ENCODE measurements at regions not wholly inside any gene's neighbourhood (a gene's known extent, or its start where the extent isn't known, plus 50 kb on each side); places are given as distances from the start of the nearest gene placed in this dataset.

DNA sequence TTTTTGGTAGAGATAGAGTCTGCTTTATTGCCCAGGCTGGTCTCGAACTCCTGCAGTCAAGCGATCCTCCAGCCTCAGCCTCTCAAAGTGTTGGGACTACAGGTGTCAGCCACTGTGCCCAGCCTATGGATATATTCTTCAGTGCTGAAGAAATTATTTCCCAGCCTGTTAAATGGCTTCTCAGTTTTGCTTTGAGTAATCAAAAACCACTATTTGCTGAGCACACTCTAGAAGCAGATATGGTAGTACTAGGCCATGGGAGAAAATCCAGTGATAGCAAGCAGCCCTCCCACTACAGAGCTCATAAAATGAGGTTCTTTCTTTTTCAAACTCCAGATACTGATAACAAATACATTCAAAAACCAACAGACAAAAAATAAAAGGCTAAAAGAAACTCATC, 80.6 kb upstream of the CLDN10 start:
- BruUV-seq (replicated peaks): no TSS peak
- intact Hi-C loops (cut with micrococcal nuclease; ENCODE audit: unreplicated experiment): no loop called here
- Histone ChIP-seq H3K36me3 (ENCODE audit: insufficient read depth, low read length) (no peaks in the 10 kb centered on the region), H2AFZ (ENCODE audit: low read length) (no peak overlapping the region), H3K9me2 (ENCODE audit: insufficient read depth, low read length) (no peaks in the 10 kb centered on the region), H4K20me1 (ENCODE audit: insufficient read depth, low read length) (no peaks in the 10 kb centered on the region), H3K27ac (ENCODE audit: low read depth, low read length, poor library complexity, severe bottlenecking) (no peak overlapping the region), H3K79me2 (ENCODE audit: insufficient read depth, low read depth, low read length) (no peaks in the 10 kb centered on the region), H3K4me2 (ENCODE audit: low read length) (no peak overlapping the region), H3K4me1 (ENCODE audit: insufficient read depth, low read length, poor library complexity, severe bottlenecking) (no peaks in the 10 kb centered on the region), H3K9me3 (ENCODE audit: low read length) (no peaks in the 10 kb centered on the region), H3K4me3 (ENCODE audit: low read depth, low read length, poor library complexity, severe bottlenecking) (no peak overlapping the region)
- ChIA-PET POLR2A (no interaction called here), CTCF (ENCODE audit: unreplicated experiment) (no interaction called here)
- DNase-seq (ENCODE audit: low spot score): no peak
- no peak for TF ChIP-seq EZH2phosphoT487 (IDR thresholded peaks at IDR 0.05; ENCODE audit: borderline replicate concordance, low read depth, low read length)
- TF ChIP-seq CTCF (conservative IDR thresholded peaks at IDR 0.05; ENCODE audit: low read length): no peak

GRCh38 chr13:95474992-95475391, 77.5 kb upstream of the CLDN10 start:
- no peak overlapping the region for H2AFZ ChIP-seq (ENCODE audit: low read length)
- H3K27ac ChIP-seq (ENCODE audit: low read depth, low read length, poor library complexity, severe bottlenecking): no peak overlapping the region
- no TSS peak for BruUV-seq (replicated peaks)
- no peak for DNase-seq (ENCODE audit: low spot score)
- TF ChIP-seq EZH2phosphoT487 (IDR thresholded peaks at IDR 0.05; ENCODE audit: borderline replicate concordance, low read depth, low read length): no peak
- TF ChIP-seq CTCF (conservative IDR thresholded peaks at IDR 0.05; ENCODE audit: low read length): no peak
- H3K4me2 ChIP-seq (ENCODE audit: low read length): no peak overlapping the region
- ChIA-PET POLR2A (interaction anchor here (0.6 kb wide), 1 partner anchor 287 kb away, joined by 3 read pairs; no protein-coding TSS in a partner anchor), CTCF (ENCODE audit: unreplicated experiment) (no interaction called here)
- no peaks in the 10 kb centered on the region for H3K36me3 ChIP-seq (ENCODE audit: insufficient read depth, low read length)
- H3K9me2 ChIP-seq (ENCODE audit: insufficient read depth, low read length): no peaks in the 10 kb centered on the region
- no peaks in the 10 kb centered on the region for H3K9me3 ChIP-seq (ENCODE audit: low read length)
- H4K20me1 ChIP-seq (ENCODE audit: insufficient read depth, low read length): no peaks in the 10 kb centered on the region
- no peaks in the 10 kb centered on the region for H3K4me1 ChIP-seq (ENCODE audit: insufficient read depth, low read length, poor library complexity, severe bottlenecking)
- H3K79me2 ChIP-seq (ENCODE audit: insufficient read depth, low read depth, low read length): no peaks in the 10 kb centered on the region
- intact Hi-C loops (cut with micrococcal nuclease; ENCODE audit: unreplicated experiment): loop anchor here (5.0 kb wide), 1 partner anchor 288 kb away; no protein-coding TSS in a partner anchor
- H3K4me3 ChIP-seq (ENCODE audit: low read depth, low read length, poor library complexity, severe bottlenecking): no peak overlapping the region

DNA sequence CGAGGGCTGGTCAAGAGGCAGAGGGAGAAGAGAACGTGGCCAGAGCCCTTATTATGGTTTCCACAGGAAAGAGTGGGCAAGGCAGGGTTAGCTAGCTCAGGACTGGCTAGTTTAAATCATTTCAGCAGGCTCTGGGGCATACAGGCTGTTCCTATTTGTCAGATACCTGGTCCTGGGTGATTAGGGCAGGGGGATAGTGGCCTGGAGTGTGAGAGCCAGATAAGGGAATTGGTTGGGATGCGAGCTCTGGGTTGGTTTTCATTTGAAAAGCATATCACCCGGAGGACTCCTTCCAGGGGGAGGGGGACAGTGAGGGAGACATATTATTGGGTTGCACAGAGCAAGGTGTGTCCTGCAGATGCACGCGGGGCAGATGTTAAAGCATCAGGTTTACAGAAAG, 75.3 kb upstream of the CLDN10 start:
- H3K36me3 ChIP-seq (ENCODE audit: insufficient read depth, low read length): no peaks in the 10 kb centered on the region
- no peaks in the 10 kb centered on the region for H3K9me3 ChIP-seq (ENCODE audit: low read length)
- no peak overlapping the region for H3K27ac ChIP-seq (ENCODE audit: low read depth, low read length, poor library complexity, severe bottlenecking)
- no peak for DNase-seq (ENCODE audit: low spot score)
- BruUV-seq (replicated peaks): no TSS peak
- no peak overlapping the region for H3K4me2 ChIP-seq (ENCODE audit: low read length)
- CTCF ChIA-PET (ENCODE audit: unreplicated experiment): no interaction called here
- no peaks in the 10 kb centered on the region for H3K9me2 ChIP-seq (ENCODE audit: insufficient read depth, low read length)
- H3K4me3 ChIP-seq (ENCODE audit: low read depth, low read length, poor library complexity, severe bottlenecking): no peak overlapping the region
- no peak overlapping the region for H2AFZ ChIP-seq (ENCODE audit: low read length)
- no peaks in the 10 kb centered on the region for H3K79me2 ChIP-seq (ENCODE audit: insufficient read depth, low read depth, low read length)
- intact Hi-C loops (cut with micrococcal nuclease; ENCODE audit: unreplicated experiment): loop anchor here (5.0 kb wide), 1 partner anchor 290 kb away; no protein-coding TSS in a partner anchor
- no peaks in the 10 kb centered on the region for H3K4me1 ChIP-seq (ENCODE audit: insufficient read depth, low read length, poor library complexity, severe bottlenecking)
- TF ChIP-seq EZH2phosphoT487 (IDR thresholded peaks at IDR 0.05; ENCODE audit: borderline replicate concordance, low read depth, low read length): no peak
- TF ChIP-seq CTCF (conservative IDR thresholded peaks at IDR 0.05; ENCODE audit: low read length): no peak
- no peaks in the 10 kb centered on the region for H4K20me1 ChIP-seq (ENCODE audit: insufficient read depth, low read length)
- POLR2A ChIA-PET: no interaction called here
